NCI-H2107 treated with DMSO at 0.1 percent for 48 hours (cell line): ENCODE measurements at regions not wholly inside any gene's neighbourhood (a gene's known extent, or its start where the extent isn't known, plus 50 kb on each side); places are given as distances from the start of the nearest gene placed in this dataset.

ENCODE experiments used
- DNase-seq: peaks from one replicate; lab custom pipeline; 2025; ENCODE audit not compliant: unreplicated experiment; lab: John Stamatoyannopoulos, UW

- DNase-seq: no peak
Observed at GRCh38 chr6:25061289-25061936, 125.7 kb upstream of the RIPOR2 start.

- DNase-seq: peak; percentile 63
Observed at GRCh38 chr6:25062070-25062811, 126.5 kb upstream of the RIPOR2 start.

GRCh38 chr6:25064006-25064405 is 128.2 kb upstream of the RIPOR2 start:
- no peak for DNase-seq

GRCh38 chr6:25065666-25066065 is 129.9 kb upstream of the RIPOR2 start:
- DNase-seq: no peak

GRCh38 chr6:25066593-25066992 is 130.8 kb upstream of the RIPOR2 start:
- no peak for DNase-seq

- DNase-seq: no peak
Observed at GRCh38 chr6:25068866-25069265, 133.1 kb upstream of the RIPOR2 start.

- DNase-seq: peak; percentile 45
Observed at GRCh38 chr6:25070547-25071366, 135.0 kb upstream of the RIPOR2 start.

- no peak for DNase-seq
Observed at GRCh38 chr6:25078141-25078540, 142.4 kb upstream of the RIPOR2 start.

- DNase-seq: no peak
Observed at GRCh38 chr6:25083784-25084507, 148.2 kb upstream of the RIPOR2 start.

- no peak for DNase-seq
Observed at GRCh38 chr6:25084508-25084833, 148.7 kb upstream of the RIPOR2 start.

GRCh38 chr6:25085756-25086155 is 150.0 kb upstream of the RIPOR2 start:
- no peak for DNase-seq

- no peak for DNase-seq
Observed at GRCh38 chr6:25086500-25087091, 150.8 kb upstream of the RIPOR2 start.

GRCh38 chr6:25088513-25088912 is 152.8 kb upstream of the RIPOR2 start:
- DNase-seq: no peak

GRCh38 chr6:25089442-25089841 is 153.7 kb upstream of the RIPOR2 start:
- no peak for DNase-seq

- DNase-seq: no peak
Observed at GRCh38 chr6:25094726-25095125, 159.0 kb upstream of the RIPOR2 start.

- DNase-seq: no peak
Observed at GRCh38 chr6:25100288-25100687, 164.5 kb upstream of the RIPOR2 start.

- no peak for DNase-seq
Observed at GRCh38 chr6:25103603-25104002, 167.8 kb upstream of the RIPOR2 start.

GRCh38 chr6:25105070-25105925 is 169.5 kb upstream of the RIPOR2 start:
- no peak for DNase-seq

GRCh38 chr6:25107218-25107617 is 171.5 kb upstream of the RIPOR2 start:
- no peak for DNase-seq

- no peak for DNase-seq
Observed at GRCh38 chr6:25111782-25112181, 167.4 kb upstream of the CARMIL1 start.
